Fibroblast of villous mesenchyme (primary cell): ENCODE measurements at regions not wholly inside any gene's neighbourhood (a gene's known extent, or its start where the extent isn't known, plus 50 kb on each side); places are given as distances from the start of the nearest gene placed in this dataset.

Source experiments
- DNase-seq: peaks from one replicate; pipeline ENCODE4 v3.0.0-alpha.2; 2010; ENCODE audit warnings: low read depth
- H3K4me3 ChIP-seq: 2 replicates; pipeline ENCODE4 v1.5.1; 2011; ENCODE audit warnings: low read depth, mild to moderate bottlenecking, low read length
- CTCF ChIP-seq: IDR thresholded peaks from 2 replicates; pipeline ENCODE4 v1.5.1; 2012; ENCODE audit warnings: low read depth, mild to moderate bottlenecking, low read length; ENCODE audit not compliant: insufficient read depth

GRCh38 chr10:36681751-36682632 is 443.4 kb upstream of the ANKRD30A start:
- H3K4me3 ChIP-seq, result no peak overlapping the region
- DNase-seq, result no peak
- TF ChIP-seq CTCF, result no peak

- no peak for DNase-seq
- TF ChIP-seq CTCF, result no peak
- H3K4me3 ChIP-seq, result no peak overlapping the region
These were observed 445.8 kb upstream of the ANKRD30A start for GRCh38 chr10:36679554-36679953.

- no peak for TF ChIP-seq CTCF
- no peak overlapping the region for H3K4me3 ChIP-seq
- peak; percentile 3 for DNase-seq
These were observed 448.0 kb upstream of the ANKRD30A start for GRCh38 chr10:36677431-36677768.

GRCh38 chr10:36676756-36677430 is 448.5 kb upstream of the ANKRD30A start:
- peak; percentile 39 for DNase-seq
- TF ChIP-seq CTCF, result no peak
- no peak overlapping the region for H3K4me3 ChIP-seq

GRCh38 chr10:36676321-36676720 is 449.1 kb upstream of the ANKRD30A start:
- no peak overlapping the region for H3K4me3 ChIP-seq
- no peak for DNase-seq
- no peak for TF ChIP-seq CTCF

GRCh38 chr10:36675458-36675880 is 449.9 kb upstream of the ANKRD30A start:
- peak; percentile 24 for DNase-seq

More at GRCh38 chr10:36675458-36675880, 449.9 kb upstream of the ANKRD30A start:
- no peak for TF ChIP-seq CTCF
- no peak overlapping the region for H3K4me3 ChIP-seq
